Right ventricle myocardium inferior (tissue), 1 donor: ENCODE measurements at regions not wholly inside any gene's neighbourhood (a gene's known extent, or its start where the extent isn't known, plus 50 kb on each side); places are given as distances from the start of the nearest gene placed in this dataset.

Source experiments
- ATAC-seq: fragments of 200-7000 bp; cut with Tn5 transposase; one replicate; pipeline ENCODE4 v1.9.1; 2020; ENCODE audit warnings: mild to moderate bottlenecking, moderate library complexity
- DNase-seq: peaks from one replicate; pipeline ENCODE4 v3.0.0; 2021; ENCODE audit errors: missing footprints
- intact Hi-C: fragments of 100-400 bp; cut with DNase I; formaldehyde crosslinking; loops from one replicate; pipeline ENCODE4 v1.11.0; 2022
- donor health status: DM: no; HTN: yes; CAD: no; lungs with severe emphysema.

DNA sequence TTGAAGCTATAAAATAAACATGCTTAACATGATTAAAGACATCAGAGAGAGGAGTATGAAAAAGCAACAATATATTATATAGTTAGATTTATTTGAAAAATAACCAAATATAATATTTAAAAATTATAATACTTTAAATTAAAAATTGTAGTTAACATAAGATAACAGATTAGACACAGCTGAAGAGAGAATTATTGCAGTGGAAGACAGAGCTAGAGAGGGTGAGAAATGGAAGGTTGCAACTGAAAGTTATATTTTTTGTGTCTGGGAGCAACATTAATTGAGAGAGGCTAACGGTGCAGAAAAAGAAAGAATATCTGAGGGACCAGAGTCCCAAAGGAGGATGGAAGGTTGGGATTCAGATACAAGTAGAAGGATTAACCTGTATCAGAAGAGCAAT, 548.9 kb upstream of the FZD8 start:
- no peak for ATAC-seq

DNA sequence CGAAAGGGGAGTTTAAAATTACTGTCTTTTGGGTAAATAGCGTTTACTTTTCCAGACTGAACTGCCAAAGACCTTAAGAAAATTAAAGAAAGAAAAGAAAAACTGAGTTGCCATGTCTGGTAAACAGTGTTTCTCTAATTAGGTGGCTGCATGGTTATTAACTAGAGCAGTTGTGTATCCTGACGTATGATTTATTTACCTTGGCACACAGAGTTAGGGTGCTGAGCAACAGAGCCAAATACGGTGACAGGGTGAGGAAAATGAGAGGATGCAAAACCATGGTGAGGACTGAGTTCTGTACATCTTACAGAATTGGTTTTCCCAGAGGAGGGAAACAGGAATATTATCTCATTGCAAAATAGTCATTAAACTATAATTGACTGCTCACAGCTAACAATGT, 546.4 kb upstream of the FZD8 start:
- intact Hi-C loops: loop anchor here (5.0 kb wide), 1 partner anchor 546 kb away; the partner anchor contains the start of gene FZD8
- no peak for DNase-seq
- ATAC-seq: peak; percentile 20

More for the DNA sequence above, 548.9 kb upstream of the FZD8 start:
- intact Hi-C loops: no loop called here
- no peak for DNase-seq

DNA sequence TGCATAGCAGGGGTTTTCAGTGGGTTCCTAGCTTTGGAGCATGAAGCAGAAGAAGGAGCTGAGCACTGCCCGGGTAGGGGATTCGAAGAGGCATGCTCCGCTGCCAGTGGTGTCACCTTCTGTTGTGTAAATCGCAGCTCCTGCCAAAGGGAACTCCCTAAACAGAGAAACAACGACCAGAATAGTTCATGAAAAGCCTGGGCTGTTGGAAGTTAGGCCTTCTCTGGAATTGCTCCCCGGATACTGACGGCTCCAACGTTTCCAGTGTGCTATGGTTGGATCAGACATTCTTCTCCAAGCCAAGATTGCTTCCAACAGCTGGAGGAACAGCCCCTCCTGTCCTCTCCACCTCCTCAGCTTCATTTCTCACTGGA, 546.0 kb upstream of the FZD8 start:
- DNase-seq (no peak), ATAC-seq (peak; percentile 94)
- intact Hi-C loops: loop anchor here (5.0 kb wide), 1 partner anchor 546 kb away; the partner anchor contains the start of gene FZD8

- intact Hi-C loops: loop anchor here (5.0 kb wide), 1 partner anchor 545 kb away; the partner anchor contains the start of gene FZD8
- ATAC-seq (peak; percentile 76), DNase-seq (no peak)
These were observed 545.4 kb upstream of the FZD8 start for GRCh38 chr10:36187380-36188079.

- DNase-seq: no peak
- ATAC-seq: no peak
- intact Hi-C loops: loop anchor here (5.0 kb wide), 1 partner anchor 543 kb away; the partner anchor contains the start of gene FZD8
These were observed 543.0 kb upstream of the FZD8 start for GRCh38 chr10:36185097-36185496.

DNA sequence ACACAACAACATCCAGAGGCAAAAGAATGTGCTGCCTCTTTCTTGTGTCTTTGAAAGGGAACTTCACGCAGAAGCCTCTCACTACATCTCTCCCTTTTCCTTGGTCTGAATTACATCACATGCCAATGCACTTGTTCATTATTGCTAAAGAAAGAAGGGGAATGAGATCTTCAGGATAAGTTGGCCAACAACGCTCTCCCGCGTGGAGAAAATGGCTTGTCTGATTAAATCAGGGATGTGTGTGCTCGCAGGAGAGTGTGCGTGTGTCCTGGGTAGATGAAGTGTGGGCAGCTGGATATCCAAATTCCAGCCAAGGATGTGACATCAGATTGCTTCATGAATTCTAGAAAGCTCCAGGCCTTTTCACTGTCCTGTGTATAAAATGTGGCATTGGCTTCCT, 541.6 kb upstream of the FZD8 start:
- ATAC-seq (no peak), DNase-seq (no peak)
- intact Hi-C loops: no loop called here

- DNase-seq: no peak
- no peak for ATAC-seq
- intact Hi-C loops: no loop called here
These were observed 541.0 kb upstream of the FZD8 start for GRCh38 chr10:36183056-36183455.

- intact Hi-C loops: no loop called here
- DNase-seq (no peak), ATAC-seq (no peak)
These were observed 540.5 kb upstream of the FZD8 start for GRCh38 chr10:36182606-36183005.

DNA sequence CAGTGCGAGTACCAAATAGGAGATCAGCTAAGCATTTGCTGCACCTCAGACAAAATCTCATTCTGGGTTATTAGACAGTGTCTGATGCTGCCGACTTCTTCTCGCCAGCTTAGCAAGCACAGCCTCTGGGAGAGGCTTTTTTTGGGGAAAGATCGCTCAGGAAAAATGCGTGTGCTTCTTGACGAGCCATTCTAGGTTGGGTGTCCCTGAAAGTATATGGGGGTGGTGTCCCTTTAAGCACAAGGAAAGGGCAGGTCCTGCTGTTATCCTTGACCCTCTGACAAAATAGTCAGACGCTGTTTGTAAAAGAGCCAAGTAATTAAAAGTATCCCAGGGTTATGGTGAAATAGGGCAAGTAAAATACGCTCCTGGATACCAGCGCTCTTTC, 540.1 kb upstream of the FZD8 start:
- intact Hi-C loops: no loop called here
- no peak for DNase-seq
- ATAC-seq: peak; percentile 81

- no peak for DNase-seq
- intact Hi-C loops: no loop called here
- peak; percentile 73 for ATAC-seq
These were observed 539.5 kb upstream of the FZD8 start for GRCh38 chr10:36181426-36182178.

- intact Hi-C loops: loop anchor here (10.0 kb wide), 1 partner anchor 194 kb away; no protein-coding TSS in a partner anchor
- DNase-seq (no peak), ATAC-seq (no peak)
These were observed 536.5 kb upstream of the FZD8 start for GRCh38 chr10:36178616-36179015.

- no peak for DNase-seq
- intact Hi-C loops: loop anchor here (10.0 kb wide), 1 partner anchor 192 kb away; no protein-coding TSS in a partner anchor
- no peak for ATAC-seq
These were observed 535.0 kb upstream of the FZD8 start for GRCh38 chr10:36177071-36177470.

GRCh38 chr10:36175954-36176353, 533.9 kb upstream of the FZD8 start:
- intact Hi-C loops: loop anchor here (10.0 kb wide), 1 partner anchor 191 kb away; no protein-coding TSS in a partner anchor
- ATAC-seq (no peak), DNase-seq (no peak)

GRCh38 chr10:36173364-36173763, 531.3 kb upstream of the FZD8 start:
- DNase-seq (no peak), ATAC-seq (no peak)
- intact Hi-C loops: loop anchor here (10.0 kb wide), 1 partner anchor 189 kb away; no protein-coding TSS in a partner anchor

GRCh38 chr10:36171953-36172940, 530.2 kb upstream of the FZD8 start:
- ATAC-seq (no peak), DNase-seq (no peak)
- intact Hi-C loops: loop anchor here (10.0 kb wide), 1 partner anchor 187 kb away; no protein-coding TSS in a partner anchor

- intact Hi-C loops: loop anchor here (10.0 kb wide), 1 partner anchor 187 kb away; no protein-coding TSS in a partner anchor
- ATAC-seq: no peak
These were observed 529.5 kb upstream of the FZD8 start for GRCh38 chr10:36171556-36171952.

GRCh38 chr10:36170943-36171501, 528.9 kb upstream of the FZD8 start:
- DNase-seq (no peak), ATAC-seq (no peak)
- intact Hi-C loops: loop anchor here (10.0 kb wide), 1 partner anchor 186 kb away; no protein-coding TSS in a partner anchor

More at GRCh38 chr10:36171556-36171952, 529.5 kb upstream of the FZD8 start:
- no peak for DNase-seq

DNA sequence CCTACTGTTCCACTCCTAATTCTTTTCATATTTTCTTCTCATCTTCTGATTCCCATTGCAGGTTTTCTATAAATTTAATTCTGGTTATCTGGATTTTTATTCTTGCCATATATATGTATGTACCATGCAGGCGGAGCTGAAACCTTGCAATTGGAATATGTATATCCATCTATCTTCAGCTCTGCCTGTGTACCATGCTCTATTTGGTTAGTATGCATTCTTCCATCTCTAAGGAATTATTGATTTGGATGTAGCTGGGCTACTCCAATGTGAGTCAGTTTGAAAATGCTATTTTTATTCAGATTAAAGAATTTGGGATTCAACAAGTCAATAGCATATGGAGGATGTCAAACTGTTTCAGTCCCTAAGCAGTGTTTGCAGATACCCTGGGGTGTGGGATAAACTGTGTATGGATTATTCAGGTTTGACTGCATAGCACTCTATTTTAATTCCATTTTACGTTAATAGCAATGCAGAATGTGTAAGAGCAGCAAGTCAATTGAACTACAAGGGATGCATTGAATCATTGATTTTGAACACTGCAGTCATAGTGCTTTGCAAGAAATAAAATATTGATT, 528.1 kb upstream of the FZD8 start:
- no peak for ATAC-seq
- intact Hi-C loops: loop anchor here (10.0 kb wide), 1 partner anchor 185 kb away; no protein-coding TSS in a partner anchor
- DNase-seq: no peak
